IMR-90 (cell line): ENCODE measurements at regions not wholly inside any gene's neighbourhood (a gene's known extent, or its start where the extent isn't known, plus 50 kb on each side); places are given as distances from the start of the nearest gene placed in this dataset.

Experiments used
- ATAC-seq: fragments of 200-7000 bp; cut with Tn5 transposase; 2 replicates; pipeline ENCODE4 v1.9.1; 2020; ENCODE audit warnings: low read depth, mild to moderate bottlenecking, moderate library complexity
- BruUV-seq: library from RNA; stranded (reverse); fragments of 400-500 nt; replicated peaks from 2 replicates; lab custom pipeline; 2021; lab: Mats Ljungman, UMichigan
- CTCF ChIA-PET: fragments of 300-600 bp; formaldehyde crosslinking; extraction: SDS; loops from one replicate; lab custom pipeline; 2021; ENCODE audit warnings: antibody characterized with exemption; lab: Yijun Ruan, JAX
- POLR2A ChIA-PET: fragments of 300-600 bp; sonication (Branson Sonifier 250); formaldehyde crosslinking; loops from one replicate; lab custom pipeline; 2022; ENCODE audit warnings: antibody characterized with exemption; ENCODE audit not compliant: unreplicated experiment; lab: Charles Lee
- DNase-seq: peaks from one replicate; pipeline ENCODE4 v3.0.0; 2013
- H2AFZ ChIP-seq: replicated peaks from 2 replicates; pipeline ENCODE3; 2013; ENCODE audit warnings: low read length, mild to moderate bottlenecking; ENCODE audit not compliant: poor library complexity
- H2AK5ac ChIP-seq: 2 replicates; pipeline ENCODE4 v1.6.1; 2013; ENCODE audit warnings: low read depth, low read length, inconsistent platforms
- H2AK9ac ChIP-seq: replicated peaks from 2 replicates; pipeline ENCODE3; 2013; ENCODE audit warnings: mild to moderate bottlenecking, low read depth, low read length, moderate library complexity; ENCODE audit not compliant: poor library complexity
- H2BK120ac ChIP-seq: 2 replicates; pipeline ENCODE4 v1.6.1; 2013; ENCODE audit warnings: low read depth, low read length, inconsistent platforms
- H2BK15ac ChIP-seq: 3 replicates; pipeline ENCODE4 v1.6.1; 2013; ENCODE audit warnings: low read depth, low read length, inconsistent platforms
- H2BK20ac ChIP-seq: 2 replicates; pipeline ENCODE4 v1.6.1; 2013; ENCODE audit warnings: low read depth, mild to moderate bottlenecking, inconsistent platforms, low read length, moderate library complexity
- H2BK5ac ChIP-seq: 2 replicates; pipeline ENCODE4 v1.6.1; 2013; ENCODE audit warnings: mild to moderate bottlenecking, low read depth, low read length, inconsistent platforms; ENCODE audit not compliant: poor library complexity, severe bottlenecking
- H3K14ac ChIP-seq: replicated peaks from 2 replicates; pipeline ENCODE4 v1.6.1; 2013; ENCODE audit warnings: low read depth, low read length, inconsistent platforms
- H3K18ac ChIP-seq: 2 replicates; pipeline ENCODE4 v1.6.1; 2013; ENCODE audit warnings: low read depth, low read length, control low read depth
- H3K23ac ChIP-seq: 2 replicates; pipeline ENCODE4 v1.6.1; 2013; ENCODE audit warnings: low read depth, low read length, inconsistent platforms
- H3K27ac ChIP-seq: 2 replicates; pipeline ENCODE4 v1.5.1; 2013; ENCODE audit warnings: mild to moderate bottlenecking, control low read depth, low read length; ENCODE audit not compliant: insufficient read depth
- H3K27me3 ChIP-seq: 2 replicates; pipeline ENCODE4 v1.6.1; 2013; ENCODE audit warnings: low read length; ENCODE audit not compliant: control insufficient read depth, insufficient read depth
- H3K36me3 ChIP-seq: 2 replicates; pipeline ENCODE4 v1.6.1; 2013; ENCODE audit warnings: low read length, mixed read lengths; ENCODE audit not compliant: control insufficient read depth, insufficient read depth
- H3K4ac ChIP-seq: 2 replicates; pipeline ENCODE4 v1.6.1; 2013; ENCODE audit warnings: low read depth, low read length, inconsistent platforms
- H3K4me1 ChIP-seq: 2 replicates; pipeline ENCODE4 v1.6.1; 2013; ENCODE audit warnings: low read length, mixed read lengths; ENCODE audit not compliant: control insufficient read depth, insufficient read depth
- H3K4me2 ChIP-seq: 2 replicates; pipeline ENCODE4 v1.6.1; 2013; ENCODE audit warnings: low read depth, mild to moderate bottlenecking, control low read depth, low read length, moderate library complexity
- H3K4me3 ChIP-seq: 2 replicates; pipeline ENCODE4 v1.5.1; 2013; ENCODE audit warnings: low read depth, mild to moderate bottlenecking, control low read depth, low read length, moderate library complexity; ENCODE audit not compliant: insufficient read depth
- H3K56ac ChIP-seq: 2 replicates; pipeline ENCODE4 v1.6.1; 2013; ENCODE audit warnings: low read length, inconsistent platforms; ENCODE audit not compliant: insufficient read depth; ENCODE audit errors: extremely low read depth
- H3K79me1 ChIP-seq, 2 experiments: 2 replicates each; pipeline ENCODE4 v1.6.1; 2013; ENCODE audit warnings: low read length in 2 of 2, inconsistent platforms in 1 of 2, low read depth in 1 of 2
- H3K9ac ChIP-seq: 2 replicates; pipeline ENCODE4 v1.6.1; 2013; ENCODE audit warnings: low read depth, low read length, control low read depth
- H3K9me1 ChIP-seq: 2 replicates; pipeline ENCODE4 v1.6.1; 2013; ENCODE audit warnings: low read length, inconsistent platforms; ENCODE audit not compliant: insufficient read depth
- H3K9me3 ChIP-seq: 2 replicates; pipeline ENCODE4 v1.6.1; 2013; ENCODE audit warnings: low read length; ENCODE audit not compliant: control insufficient read depth, insufficient read depth
- H4K20me1 ChIP-seq: 2 replicates; pipeline ENCODE4 v1.6.1; 2013; ENCODE audit warnings: low read length, inconsistent platforms; ENCODE audit not compliant: insufficient read depth
- H4K5ac ChIP-seq: 2 replicates; pipeline ENCODE4 v1.6.1; 2013; ENCODE audit warnings: mild to moderate bottlenecking, low read depth, low read length, control low read depth
- H4K8ac ChIP-seq, 2 experiments: 2 replicates each; pipeline ENCODE4 v1.6.1; 2013; ENCODE audit warnings: low read depth in 2 of 2, low read length in 2 of 2, control low read depth in 1 of 2, inconsistent platforms in 1 of 2
- H4K91ac ChIP-seq: 2 replicates; pipeline ENCODE4 v1.6.1; 2013; ENCODE audit warnings: low read depth, low read length, inconsistent platforms; ENCODE audit not compliant: insufficient read depth
- BHLHE40 ChIP-seq: fragments of 150-350 bp; IDR thresholded peaks from 2 replicates; pipeline ENCODE4 v1.6.1; 2016; ENCODE audit warnings: mild to moderate bottlenecking, low read depth, low read length
- CEBPB ChIP-seq: IDR thresholded peaks from 2 replicates; pipeline ENCODE4 v1.6.1; 2012; ENCODE audit warnings: low read depth, low read length, improper control_type of control experiment
- CHD1 ChIP-seq: IDR thresholded peaks from 2 replicates; pipeline ENCODE4 v1.6.1; 2012; ENCODE audit warnings: low read depth, low read length, improper control_type of control experiment
- FOS ChIP-seq: fragments of 150-350 bp; IDR thresholded peaks from 2 replicates; pipeline ENCODE4 v1.6.1; 2016; ENCODE audit warnings: low read depth, low read length
- MAFK ChIP-seq: IDR thresholded peaks from 2 replicates; pipeline ENCODE4 v1.6.1; 2012; ENCODE audit warnings: low read depth, low read length, improper control_type of control experiment
- MAZ ChIP-seq: IDR thresholded peaks from 2 replicates; pipeline ENCODE4 v1.6.1; 2012; ENCODE audit warnings: low read depth, mild to moderate bottlenecking, low read length, improper control_type of control experiment, moderate library complexity, borderline replicate concordance
- MXI1 ChIP-seq: IDR thresholded peaks from 2 replicates; pipeline ENCODE4 v1.6.1; 2012; ENCODE audit warnings: low read depth, mild to moderate bottlenecking, low read length, moderate library complexity, borderline replicate concordance
- NFE2L2 ChIP-seq: fragments of 150-350 bp; IDR thresholded peaks from 2 replicates; pipeline ENCODE4 v1.6.1; 2016; ENCODE audit warnings: low read depth, mild to moderate bottlenecking, low read length
- POLR2A ChIP-seq: IDR thresholded peaks from 2 replicates; pipeline ENCODE4 v1.6.1; 2012; ENCODE audit warnings: mild to moderate bottlenecking, low read depth, low read length
- RAD21 ChIP-seq: IDR thresholded peaks from 2 replicates; pipeline ENCODE4 v1.6.1; 2012; ENCODE audit warnings: low read length, improper control_type of control experiment
- RCOR1 ChIP-seq: IDR thresholded peaks from 2 replicates; pipeline ENCODE4 v1.6.1; 2012; ENCODE audit warnings: mild to moderate bottlenecking, low read length, improper control_type of control experiment; ENCODE audit not compliant: insufficient replicate concordance
- RFX5 ChIP-seq: IDR thresholded peaks from 2 replicates; pipeline ENCODE4 v1.8.0; 2012; ENCODE audit warnings: low read depth, mild to moderate bottlenecking, low read length, moderate library complexity
- SMC3 ChIP-seq: fragments of 150-350 bp; IDR thresholded peaks from 2 replicates; pipeline ENCODE4 v1.6.1; 2016; ENCODE audit warnings: low read depth, mild to moderate bottlenecking, antibody characterized with exemption, low read length, moderate library complexity
- WGBS, 2 experiments: methylation state at CpG; one replicate each; pipeline versions ENCODE4 v1.1.5 to v1.1.7; 2013; ENCODE audit warnings: missing lambda C conversion rate in 2 of 2; ENCODE audit not compliant: insufficient read length in 1 of 2; ENCODE audit errors: extremely low coverage in 2 of 2; 5-methylcytosine and 5-hydroxymethylcytosine counted together
- dilution Hi-C: fragments of 300-500 bp; cut with HindIII; formaldehyde crosslinking; loops from one replicate; pipeline ENCODE4 v1.14.3; 2018; ENCODE audit warnings: low sequenced_read_pairs; ENCODE audit not compliant: unreplicated experiment
- in situ Hi-C: fragments of 300-500 bp; cut with MboI; formaldehyde crosslinking; loops from 3 replicates; pipeline ENCODE4 v1.14.3; 2019; ENCODE audit warnings: low sequenced_read_pairs, inconsistent platforms, mixed read lengths
- intact Hi-C: fragments of 100-400 bp; cut with micrococcal nuclease; formaldehyde crosslinking; loops from 2 replicates; pipeline ENCODE4 v1.10.0; 2022
- TF ChIP-seq, protein P1 (sequence below): conservative IDR thresholded peaks from 2 replicates; pipeline ENCODE4 v1.5.1; 2012; ENCODE audit warnings: mild to moderate bottlenecking, low read depth, low read length, improper control_type of control experiment
- TF ChIP-seq, protein P2 (sequence below): fragments of 150-350 bp; IDR thresholded peaks from 2 replicates; pipeline ENCODE4 v1.6.1; 2016; ENCODE audit warnings: low read depth, mild to moderate bottlenecking, low read length, moderate library complexity, borderline replicate concordance
- TF ChIP-seq, protein P3 (sequence below): fragments of 150-350 bp; IDR thresholded peaks from 2 replicates; pipeline ENCODE4 v1.6.1; 2017; ENCODE audit warnings: mild to moderate bottlenecking, antibody characterized with exemption, low read length, low read depth

DNA sequence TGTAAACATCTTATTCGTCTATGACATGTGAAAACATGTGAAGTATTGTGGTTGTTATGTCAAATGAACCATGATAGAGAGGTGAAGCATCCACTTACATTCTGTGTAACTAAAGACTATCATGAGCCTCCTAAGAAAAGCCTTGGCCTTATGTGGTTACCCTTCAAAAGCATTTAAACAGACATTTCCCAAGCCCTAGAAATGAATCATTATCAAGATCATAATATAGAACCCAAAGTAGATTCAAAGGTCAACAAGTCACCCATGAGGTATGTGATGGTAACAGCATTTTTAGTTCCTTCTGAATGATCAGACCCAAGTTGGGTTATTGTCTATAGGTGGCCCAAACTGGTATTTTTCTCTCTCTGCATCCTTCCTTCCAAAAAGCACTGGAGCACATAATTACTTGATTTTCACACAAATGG, 408.0 kb downstream of the TBL1XR1 start:
- TF ChIP-seq MXI1 (no peak), RAD21 (no peak), MAFK (no peak), RCOR1 (no peak), BHLHE40 (no peak), CEBPB (no peak), NFE2L2 (no peak), FOS (no peak), RFX5 (no peak), POLR2A (no peak), SMC3 (no peak), CHD1 (no peak), MAZ (no peak)
- TF ChIP-seq, protein P1, sequence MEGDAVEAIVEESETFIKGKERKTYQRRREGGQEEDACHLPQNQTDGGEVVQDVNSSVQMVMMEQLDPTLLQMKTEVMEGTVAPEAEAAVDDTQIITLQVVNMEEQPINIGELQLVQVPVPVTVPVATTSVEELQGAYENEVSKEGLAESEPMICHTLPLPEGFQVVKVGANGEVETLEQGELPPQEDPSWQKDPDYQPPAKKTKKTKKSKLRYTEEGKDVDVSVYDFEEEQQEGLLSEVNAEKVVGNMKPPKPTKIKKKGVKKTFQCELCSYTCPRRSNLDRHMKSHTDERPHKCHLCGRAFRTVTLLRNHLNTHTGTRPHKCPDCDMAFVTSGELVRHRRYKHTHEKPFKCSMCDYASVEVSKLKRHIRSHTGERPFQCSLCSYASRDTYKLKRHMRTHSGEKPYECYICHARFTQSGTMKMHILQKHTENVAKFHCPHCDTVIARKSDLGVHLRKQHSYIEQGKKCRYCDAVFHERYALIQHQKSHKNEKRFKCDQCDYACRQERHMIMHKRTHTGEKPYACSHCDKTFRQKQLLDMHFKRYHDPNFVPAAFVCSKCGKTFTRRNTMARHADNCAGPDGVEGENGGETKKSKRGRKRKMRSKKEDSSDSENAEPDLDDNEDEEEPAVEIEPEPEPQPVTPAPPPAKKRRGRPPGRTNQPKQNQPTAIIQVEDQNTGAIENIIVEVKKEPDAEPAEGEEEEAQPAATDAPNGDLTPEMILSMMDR, result no peak
- TF ChIP-seq, protein P2, sequence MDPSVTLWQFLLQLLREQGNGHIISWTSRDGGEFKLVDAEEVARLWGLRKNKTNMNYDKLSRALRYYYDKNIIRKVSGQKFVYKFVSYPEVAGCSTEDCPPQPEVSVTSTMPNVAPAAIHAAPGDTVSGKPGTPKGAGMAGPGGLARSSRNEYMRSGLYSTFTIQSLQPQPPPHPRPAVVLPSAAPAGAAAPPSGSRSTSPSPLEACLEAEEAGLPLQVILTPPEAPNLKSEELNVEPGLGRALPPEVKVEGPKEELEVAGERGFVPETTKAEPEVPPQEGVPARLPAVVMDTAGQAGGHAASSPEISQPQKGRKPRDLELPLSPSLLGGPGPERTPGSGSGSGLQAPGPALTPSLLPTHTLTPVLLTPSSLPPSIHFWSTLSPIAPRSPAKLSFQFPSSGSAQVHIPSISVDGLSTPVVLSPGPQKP, result no peak
- TF ChIP-seq, protein P3, sequence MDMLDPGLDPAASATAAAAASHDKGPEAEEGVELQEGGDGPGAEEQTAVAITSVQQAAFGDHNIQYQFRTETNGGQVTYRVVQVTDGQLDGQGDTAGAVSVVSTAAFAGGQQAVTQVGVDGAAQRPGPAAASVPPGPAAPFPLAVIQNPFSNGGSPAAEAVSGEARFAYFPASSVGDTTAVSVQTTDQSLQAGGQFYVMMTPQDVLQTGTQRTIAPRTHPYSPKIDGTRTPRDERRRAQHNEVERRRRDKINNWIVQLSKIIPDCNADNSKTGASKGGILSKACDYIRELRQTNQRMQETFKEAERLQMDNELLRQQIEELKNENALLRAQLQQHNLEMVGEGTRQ, result no peak
- Histone ChIP-seq H3K9ac (no peak overlapping the region), H3K9me1 (no peaks in the 10 kb centered on the region), H2AK9ac (no peak overlapping the region), H2AFZ (no peak overlapping the region), H2BK15ac (no peak overlapping the region), H3K4ac (no peak overlapping the region), H4K8ac (no peak overlapping the region), H3K9me3 (no peaks in the 10 kb centered on the region), H3K27me3 (no peaks in the 10 kb centered on the region; the same call in 1 of the 2 replicates), H3K18ac (no peak overlapping the region), H2AK5ac (no peak overlapping the region), H4K91ac (no peak overlapping the region), H3K79me1 (no peaks in the 10 kb centered on the region), H4K20me1 (no peaks in the 10 kb centered on the region), H2BK5ac (no peak overlapping the region), H3K27ac (no peak overlapping the region), H3K4me2 (no peak overlapping the region), H3K23ac (no peak overlapping the region), H3K36me3 (no peaks in the 10 kb centered on the region), H3K56ac (no peak overlapping the region), H3K14ac (no peak overlapping the region), H2BK120ac (no peak overlapping the region), H4K5ac (no peak overlapping the region), H2BK20ac (no peak overlapping the region), H3K4me1 (no peaks in the 10 kb centered on the region), H3K4me3 (no peak overlapping the region)
- in situ Hi-C loops (no loop called here), intact Hi-C loops (no loop called here), dilution Hi-C loops (no loop called here)
- no CpG with 5 or more reads among the region's 1 CpG for WGBS, 2 experiments
- ATAC-seq, result no peak
- ChIA-PET CTCF (no interaction called here), POLR2A (no interaction called here)
- BruUV-seq, result no TSS peak
- DNase-seq, result no peak
